ENCODE measurements at regions not wholly inside any gene's neighbourhood (a gene's known extent, or its start where the extent isn't known, plus 50 kb on each side); places are given as distances from the start of the nearest gene placed in this dataset.
"Not testable (repeated sequence)": the region's sequence is repeated elsewhere in the genome, so short reads cannot be mapped to it uniquely, and the experiment has no call there.

GRCh38 chr15:99467338-99467720, 98.5 kb upstream of the MEF2A start:
- Mint-ChIP-seq H3K9me3 (peaks cover 14% of the 10 kb centered on the region), H3K4me1 (no peaks in the 10 kb centered on the region), H3K36me3 (ENCODE audit: low read depth) (peaks cover 13% of the 10 kb centered on the region), H3K27ac (ENCODE audit: unreplicated experiment) (peak overlapping the region; percentile 79), H3K4me3 (no peak overlapping the region), H3K27me3 (ENCODE audit: low read depth) (no peaks in the 10 kb centered on the region)
- no peak for DNase-seq (ENCODE audit: low read depth, low spot score)
- TF ChIP-seq, protein P1, sequence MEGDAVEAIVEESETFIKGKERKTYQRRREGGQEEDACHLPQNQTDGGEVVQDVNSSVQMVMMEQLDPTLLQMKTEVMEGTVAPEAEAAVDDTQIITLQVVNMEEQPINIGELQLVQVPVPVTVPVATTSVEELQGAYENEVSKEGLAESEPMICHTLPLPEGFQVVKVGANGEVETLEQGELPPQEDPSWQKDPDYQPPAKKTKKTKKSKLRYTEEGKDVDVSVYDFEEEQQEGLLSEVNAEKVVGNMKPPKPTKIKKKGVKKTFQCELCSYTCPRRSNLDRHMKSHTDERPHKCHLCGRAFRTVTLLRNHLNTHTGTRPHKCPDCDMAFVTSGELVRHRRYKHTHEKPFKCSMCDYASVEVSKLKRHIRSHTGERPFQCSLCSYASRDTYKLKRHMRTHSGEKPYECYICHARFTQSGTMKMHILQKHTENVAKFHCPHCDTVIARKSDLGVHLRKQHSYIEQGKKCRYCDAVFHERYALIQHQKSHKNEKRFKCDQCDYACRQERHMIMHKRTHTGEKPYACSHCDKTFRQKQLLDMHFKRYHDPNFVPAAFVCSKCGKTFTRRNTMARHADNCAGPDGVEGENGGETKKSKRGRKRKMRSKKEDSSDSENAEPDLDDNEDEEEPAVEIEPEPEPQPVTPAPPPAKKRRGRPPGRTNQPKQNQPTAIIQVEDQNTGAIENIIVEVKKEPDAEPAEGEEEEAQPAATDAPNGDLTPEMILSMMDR (conservative IDR thresholded peaks at IDR 0.05), result no peak

DNA sequence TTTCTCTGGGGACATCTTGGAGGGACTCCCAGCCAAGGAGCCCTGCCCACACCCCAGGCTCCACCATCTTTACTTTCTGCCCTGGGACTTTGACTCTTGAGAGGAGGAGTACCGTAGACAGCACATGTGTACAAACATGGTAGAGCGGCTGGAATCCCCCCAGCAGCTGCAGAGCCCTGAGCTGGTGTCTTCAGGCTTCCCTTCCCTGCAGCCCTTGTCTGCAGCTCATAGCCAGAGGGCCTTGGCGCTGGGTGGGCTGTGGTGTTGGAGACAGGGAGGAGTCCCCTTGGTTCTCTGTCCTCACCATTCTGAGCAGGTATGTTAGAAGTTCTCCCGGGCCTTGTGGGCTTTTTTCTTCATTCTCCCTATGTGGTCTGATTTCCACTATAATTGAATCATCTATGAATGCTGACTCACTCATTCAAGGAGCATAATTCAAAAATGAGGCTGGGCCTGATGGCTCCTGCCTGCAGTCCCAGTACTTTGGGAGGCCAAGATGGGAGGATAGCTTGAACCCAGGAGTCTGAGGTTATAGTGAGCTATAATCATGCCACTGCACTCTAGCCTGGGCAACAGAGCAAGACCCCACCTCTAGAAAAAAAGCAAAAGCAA, 97.8 kb upstream of the MEF2A start:
- H3K27me3 Mint-ChIP-seq (ENCODE audit: low read depth), result no peaks in the 10 kb centered on the region
- TF ChIP-seq, protein P1 (conservative IDR thresholded peaks at IDR 0.05), result no peak
- peaks cover 7% of the 10 kb centered on the region for H3K36me3 Mint-ChIP-seq (ENCODE audit: low read depth)
- no peak overlapping the region for H3K27ac Mint-ChIP-seq (ENCODE audit: unreplicated experiment)
- no peaks in the 10 kb centered on the region for H3K4me1 Mint-ChIP-seq
- H3K9me3 Mint-ChIP-seq, result peaks cover 8% of the 10 kb centered on the region
- H3K4me3 Mint-ChIP-seq, result no peak overlapping the region
- DNase-seq (ENCODE audit: low read depth, low spot score), result no peak

- H3K27me3 Mint-ChIP-seq (ENCODE audit: low read depth); H3K4me3 Mint-ChIP-seq; H3K36me3 Mint-ChIP-seq (ENCODE audit: low read depth); DNase-seq (ENCODE audit: low read depth, low spot score); H3K9me3 Mint-ChIP-seq; H3K27ac Mint-ChIP-seq (ENCODE audit: unreplicated experiment): not testable (repeated sequence)
- H3K4me1 Mint-ChIP-seq, result peaks cover 14% of the 10 kb centered on the region
Observed at GRCh38 chr15:99470204-99470603, 95.6 kb upstream of the MEF2A start.

GRCh38 chr15:99472416-99473145, 93.2 kb upstream of the MEF2A start:
- no peaks in the 10 kb centered on the region for H3K36me3 Mint-ChIP-seq (ENCODE audit: low read depth)

GRCh38 chr15:99473981-99474906, 91.5 kb upstream of the MEF2A start:
- no peak for DNase-seq (ENCODE audit: low read depth, low spot score)
- peaks cover 18% of the 10 kb centered on the region for H3K4me1 Mint-ChIP-seq
- TF ChIP-seq, protein P1 (conservative IDR thresholded peaks at IDR 0.05), result no peak
- H3K4me3 Mint-ChIP-seq, result no peak overlapping the region
- no peaks in the 10 kb centered on the region for H3K9me3 Mint-ChIP-seq
- no peaks in the 10 kb centered on the region for H3K27me3 Mint-ChIP-seq (ENCODE audit: low read depth)
- H3K27ac Mint-ChIP-seq (ENCODE audit: unreplicated experiment), result no peak overlapping the region
- H3K36me3 Mint-ChIP-seq (ENCODE audit: low read depth), result no peaks in the 10 kb centered on the region

More at GRCh38 chr15:99472416-99473145, 93.2 kb upstream of the MEF2A start:
- no peaks in the 10 kb centered on the region for H3K27me3 Mint-ChIP-seq (ENCODE audit: low read depth)
- peaks cover 18% of the 10 kb centered on the region for H3K4me1 Mint-ChIP-seq
- no peak overlapping the region for H3K4me3 Mint-ChIP-seq
- no peak for DNase-seq (ENCODE audit: low read depth, low spot score)
- TF ChIP-seq, protein P1 (conservative IDR thresholded peaks at IDR 0.05), result no peak
- no peak overlapping the region for H3K27ac Mint-ChIP-seq (ENCODE audit: unreplicated experiment)
- no peaks in the 10 kb centered on the region for H3K9me3 Mint-ChIP-seq

Data from neural crest cell (in vitro differentiated cells).